Activated gamma-delta T cell treated with Interleukin-2 at 50 U/mL for 16 hours (primary cell): ENCODE measurements at regions not wholly inside any gene's neighbourhood (a gene's known extent, or its start where the extent isn't known, plus 50 kb on each side); places are given as distances from the start of the nearest gene placed in this dataset.

Experiments used
- DNase-seq: peaks from one replicate; pipeline ENCODE4 v3.0.0-alpha.2; 2020

DNA sequence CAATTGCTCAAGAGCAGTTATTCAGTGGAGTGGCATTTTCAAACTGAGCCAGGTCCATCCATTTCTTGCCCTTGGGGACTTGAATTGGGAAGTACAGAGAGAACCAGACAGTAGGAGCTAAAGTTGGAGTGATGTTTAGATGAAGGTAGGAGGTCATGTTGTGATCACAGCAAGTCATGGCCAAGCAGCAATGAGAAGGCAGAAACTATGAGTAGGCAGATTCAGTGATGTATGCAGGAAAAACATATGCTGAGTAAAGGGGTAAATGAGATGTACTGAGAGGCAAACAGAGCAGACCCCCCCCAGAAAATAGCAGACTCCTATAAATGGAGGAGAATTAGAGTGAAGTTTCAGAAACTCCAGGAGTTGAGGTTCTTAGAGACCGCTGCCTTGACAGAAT lies 95.8 kb downstream of the PERP start:
- DNase-seq: no peak

DNA sequence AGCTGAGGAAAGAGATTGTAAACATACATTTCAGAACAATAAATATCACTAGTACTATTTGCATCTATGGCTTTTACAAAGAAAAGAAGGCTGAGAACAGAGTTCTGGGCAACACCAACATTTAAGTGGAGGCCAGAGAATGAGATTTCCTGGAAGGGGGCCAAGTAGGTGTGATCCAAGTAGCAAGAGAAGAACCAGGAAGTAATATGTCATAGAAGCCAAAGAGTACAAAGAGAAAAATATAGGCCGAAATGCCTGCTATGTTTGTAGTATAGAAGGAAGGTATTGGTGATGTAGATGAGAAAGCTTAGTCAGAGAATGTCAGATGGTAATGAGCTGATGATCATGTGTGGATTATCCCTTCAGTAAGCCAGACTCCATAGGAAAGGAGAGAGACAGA lies 94.5 kb downstream of the PERP start:
- no peak for DNase-seq

DNA sequence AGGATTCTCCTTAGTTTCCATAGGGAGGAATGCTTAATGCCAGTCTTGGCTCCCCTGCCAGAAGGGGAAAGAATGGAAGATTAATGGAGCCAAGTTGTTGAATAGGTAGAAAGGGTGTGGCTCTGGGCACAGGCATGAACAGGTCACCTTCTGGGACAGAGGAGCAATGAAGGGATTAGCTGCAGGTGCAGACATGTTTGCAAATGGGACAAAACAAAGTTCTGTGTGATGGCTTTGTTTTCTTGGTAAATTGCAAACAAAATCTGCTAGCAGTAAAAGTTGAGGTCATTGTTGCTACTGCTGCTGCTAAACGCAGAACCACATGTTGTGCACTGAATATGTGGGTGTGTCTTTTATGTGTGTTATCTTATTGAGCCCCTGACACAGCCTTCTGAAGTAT lies 93.3 kb downstream of the PERP start:
- no peak for DNase-seq

DNA sequence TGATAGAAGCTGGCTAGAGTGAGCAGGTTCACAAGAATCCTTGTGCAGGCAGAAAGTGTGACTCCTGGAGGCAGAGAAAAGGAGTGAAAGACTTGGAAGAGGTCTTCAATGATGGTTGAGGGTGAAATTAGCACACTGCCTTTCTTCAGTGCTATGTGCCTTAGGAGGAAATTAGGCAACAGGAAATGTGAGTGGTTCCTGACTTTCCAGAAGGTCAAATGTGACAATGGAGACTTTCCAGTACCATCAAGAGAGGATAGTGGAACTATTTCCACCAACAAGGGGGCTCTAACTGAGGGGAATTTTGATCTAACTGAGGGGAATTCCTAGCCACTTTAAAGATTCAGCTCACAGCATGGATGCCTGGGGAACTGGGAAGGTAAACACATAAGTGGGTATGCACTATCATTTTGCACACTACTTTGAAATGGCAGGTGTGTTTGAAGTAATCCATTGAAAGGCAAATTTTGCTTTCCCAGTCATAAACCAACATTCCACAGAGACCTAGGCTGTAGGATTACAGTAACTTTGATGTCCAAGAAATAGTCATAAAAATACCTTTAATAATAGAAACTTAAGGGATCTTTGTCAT lies 90.0 kb downstream of the PERP start:
- no peak for DNase-seq

DNA sequence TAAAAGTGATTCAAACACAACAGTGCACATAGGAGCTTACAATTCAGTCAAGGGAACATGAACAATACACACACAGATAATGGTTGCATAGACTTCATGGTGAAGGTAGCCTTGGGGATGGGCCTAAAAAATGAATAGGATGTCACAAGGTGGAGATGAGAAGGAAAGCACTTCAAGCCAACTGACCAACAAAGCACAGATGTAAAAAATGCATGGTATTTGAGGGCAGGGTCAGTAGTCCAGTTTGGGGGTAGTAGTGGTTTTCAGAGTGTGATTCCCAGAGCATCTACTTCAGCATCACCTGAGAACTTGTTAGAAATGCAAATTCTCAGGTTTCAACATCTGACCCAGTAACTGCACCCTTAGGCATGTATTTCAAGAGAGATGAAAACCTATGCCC lies 88.9 kb downstream of the PERP start:
- DNase-seq: no peak

DNA sequence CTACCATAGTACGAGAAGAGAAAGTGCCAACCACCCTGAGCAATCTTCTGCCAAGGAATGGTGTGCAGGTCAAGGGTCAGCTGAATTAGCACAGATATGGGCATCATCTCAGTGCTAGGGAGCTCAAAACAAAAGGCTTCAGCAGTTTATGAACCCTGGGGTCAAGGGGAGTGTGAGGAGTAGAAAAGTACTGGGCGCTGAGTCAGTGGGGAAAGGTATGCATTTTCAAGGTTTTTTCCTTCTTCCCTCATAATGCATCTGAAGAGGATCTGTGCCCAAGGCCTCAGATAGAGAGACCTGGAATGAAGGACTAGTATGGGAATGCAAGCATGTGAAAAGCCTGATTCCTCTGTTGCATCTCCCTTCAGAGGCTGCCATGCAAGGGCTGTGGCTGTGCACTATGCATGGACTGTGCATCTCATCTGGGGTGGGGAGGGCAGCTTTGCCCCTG lies 81.7 kb downstream of the PERP start:
- DNase-seq: no peak

DNA sequence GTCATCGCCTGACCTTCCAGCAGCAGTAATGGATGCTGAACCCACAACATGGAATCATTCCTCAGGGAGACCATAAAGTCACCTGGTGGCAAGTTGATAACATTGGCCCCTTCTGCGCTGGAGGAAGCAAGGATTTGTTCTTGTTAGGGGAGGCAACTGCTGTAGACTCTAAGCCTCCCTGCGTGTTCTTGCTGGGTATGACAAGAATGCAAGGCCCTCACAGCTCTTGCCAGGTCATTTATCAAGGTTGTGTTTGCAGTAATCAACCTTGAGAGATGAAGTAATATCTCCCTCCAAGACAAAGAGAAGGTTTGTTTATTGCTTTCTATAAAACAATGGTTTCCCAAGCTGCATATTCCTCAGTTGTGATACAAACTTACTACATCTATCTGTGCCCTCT lies 80.9 kb downstream of the PERP start:
- no peak for DNase-seq

DNA sequence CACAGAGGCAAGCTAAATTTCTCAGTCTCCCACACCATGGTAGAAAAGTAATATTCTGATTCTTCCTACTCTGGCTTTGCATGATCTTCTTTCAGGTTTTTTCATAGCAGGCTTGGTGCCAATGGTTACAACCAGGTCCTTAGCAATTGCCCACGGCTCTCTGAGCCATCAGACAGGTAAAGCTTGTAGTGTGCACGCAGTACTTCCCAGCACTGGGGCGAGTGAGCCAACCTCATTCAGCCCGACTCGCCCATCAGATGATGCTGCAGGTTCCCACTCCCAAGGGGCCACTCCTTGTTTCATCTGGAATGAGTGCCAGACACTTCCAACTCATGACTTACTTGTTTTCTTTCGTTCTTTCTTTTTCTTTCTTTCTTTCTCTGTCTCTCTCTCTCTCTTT lies 78.3 kb downstream of the PERP start:
- DNase-seq: no peak

DNA sequence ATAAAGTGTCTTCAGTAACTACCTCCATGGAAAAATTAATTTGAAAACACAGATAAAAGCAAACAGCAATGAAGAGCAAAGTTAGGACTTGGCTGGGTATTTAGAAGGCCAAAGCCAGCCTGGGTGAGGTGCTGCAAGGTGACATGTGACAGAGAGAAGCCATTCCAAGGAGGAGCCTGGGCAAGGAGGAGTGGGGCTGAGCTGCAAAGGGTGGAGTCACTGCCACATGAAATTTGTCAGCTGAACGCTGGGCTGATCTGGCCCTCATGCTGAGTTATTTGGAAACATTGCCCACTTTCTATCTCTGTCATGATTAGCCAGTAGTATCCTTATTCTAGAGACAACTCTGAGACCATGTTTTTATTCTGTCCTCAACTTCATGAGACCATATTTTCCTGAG lies 76.3 kb downstream of the PERP start:
- no peak for DNase-seq

DNA sequence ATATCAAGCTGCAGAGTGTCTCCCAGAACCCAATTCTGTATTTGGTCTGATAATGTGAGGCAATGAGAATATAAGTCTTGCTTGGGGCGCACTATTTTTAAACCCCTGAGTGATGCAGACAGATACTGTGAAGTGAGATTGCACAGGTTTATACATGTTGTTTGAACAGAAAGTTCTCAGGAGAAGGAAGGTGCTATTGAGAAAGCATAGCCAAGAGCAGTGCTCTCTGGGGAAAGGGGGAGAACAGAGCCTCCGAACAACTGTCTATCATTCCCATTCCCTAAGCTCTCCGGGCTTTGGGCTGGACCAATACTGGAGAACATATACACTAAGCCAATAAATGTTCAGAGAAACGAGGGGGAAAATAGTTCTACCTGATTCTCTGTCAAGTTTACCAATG lies 75.8 kb downstream of the PERP start:
- DNase-seq: no peak

DNA sequence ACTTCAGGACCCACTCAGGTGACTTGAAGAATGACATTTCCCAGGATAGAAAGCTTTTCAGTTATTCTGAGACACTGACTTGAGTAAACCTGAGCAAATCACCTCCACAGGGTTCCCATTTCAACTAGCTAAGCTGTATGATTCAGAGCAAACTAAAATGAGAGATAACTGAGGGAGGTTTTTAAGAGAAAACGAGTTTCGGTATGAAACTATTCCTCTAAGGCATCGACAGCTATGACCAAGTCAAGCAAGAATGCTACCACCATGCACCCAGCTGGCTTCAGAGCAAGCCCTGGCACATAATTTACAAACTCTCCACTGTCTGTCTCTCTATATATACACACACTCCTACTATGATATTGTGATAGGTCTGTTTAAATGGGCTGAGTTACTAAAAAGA lies 75.4 kb downstream of the PERP start:
- DNase-seq: no peak

DNA sequence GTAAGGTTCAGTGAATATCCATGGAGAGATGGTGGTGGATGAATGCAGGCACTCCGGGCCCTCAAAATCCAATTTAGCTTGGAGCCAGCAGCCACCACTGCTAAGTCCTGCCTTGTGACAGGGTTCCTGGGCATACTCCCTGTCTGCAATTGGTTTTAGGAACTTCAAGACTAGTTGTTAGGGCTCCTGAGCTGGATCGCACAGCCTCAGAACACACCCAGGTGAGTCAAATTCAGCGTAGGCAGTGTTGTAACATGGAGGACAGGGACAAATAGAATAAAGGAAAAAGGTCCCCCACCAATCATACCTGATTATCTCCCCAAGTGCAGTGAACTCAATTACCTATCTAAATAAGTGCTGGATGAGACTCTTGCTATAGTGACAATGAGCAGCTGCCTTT lies 74.6 kb downstream of the PERP start:
- DNase-seq: no peak

DNA sequence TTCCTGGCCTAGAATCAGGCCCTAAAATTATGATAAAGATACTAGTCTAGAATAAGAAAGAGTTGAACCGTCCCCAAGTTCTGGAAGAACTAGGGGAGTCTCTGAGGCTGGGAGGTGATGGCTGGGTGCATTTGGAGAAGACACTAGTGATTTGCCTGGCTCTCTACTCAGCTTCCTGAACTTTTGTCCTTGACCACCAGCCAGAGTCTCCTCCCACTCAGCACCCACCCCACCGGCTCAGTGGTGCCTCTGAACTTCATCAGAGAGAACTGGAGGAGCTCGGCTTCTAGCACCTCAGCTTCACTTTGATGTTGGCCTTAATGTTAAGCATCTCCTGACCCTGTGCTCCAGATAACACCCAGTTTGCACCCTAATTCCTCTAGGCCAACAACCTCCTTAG lies 73.0 kb downstream of the PERP start:
- DNase-seq: no peak

DNA sequence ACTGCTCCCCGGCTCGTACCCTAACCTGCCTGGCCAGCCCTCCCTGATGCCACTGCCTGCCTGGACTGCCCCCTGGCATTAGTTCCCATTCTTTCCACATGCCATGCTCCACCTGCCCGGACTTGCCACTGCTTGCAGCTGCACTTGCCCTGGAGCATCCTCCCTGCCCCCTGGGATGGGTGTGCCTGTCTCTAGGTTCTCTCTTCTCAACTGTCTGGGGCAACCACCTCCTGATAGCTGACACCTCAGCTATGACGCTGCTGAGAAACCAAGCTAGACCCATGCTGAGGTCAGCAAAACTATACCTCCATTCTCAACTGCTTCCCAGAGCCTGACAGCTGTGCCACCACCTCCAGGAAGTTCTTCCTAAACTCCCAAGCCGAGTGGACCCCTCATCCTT lies 72.1 kb downstream of the PERP start:
- DNase-seq: no peak

DNA sequence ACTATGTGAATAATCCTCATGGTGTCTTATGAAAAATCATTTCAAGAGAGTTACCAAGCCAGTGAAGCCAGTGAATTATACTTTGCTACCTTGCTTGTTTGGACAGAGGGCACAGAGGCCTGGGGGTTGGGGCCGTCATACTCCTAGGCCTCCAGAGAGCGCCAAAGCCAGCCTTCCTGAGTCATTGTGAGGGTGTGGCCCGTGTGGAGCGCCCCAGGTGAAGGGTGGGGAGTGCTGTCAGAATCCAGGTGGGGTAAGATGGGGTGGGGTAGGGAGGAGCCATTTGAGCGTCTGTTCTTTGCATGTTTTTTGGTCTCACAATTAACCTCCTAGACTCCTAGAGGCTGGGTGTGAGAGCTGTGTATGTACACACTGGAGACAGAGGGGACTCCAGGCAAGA lies 71.1 kb downstream of the PERP start:
- no peak for DNase-seq

DNA sequence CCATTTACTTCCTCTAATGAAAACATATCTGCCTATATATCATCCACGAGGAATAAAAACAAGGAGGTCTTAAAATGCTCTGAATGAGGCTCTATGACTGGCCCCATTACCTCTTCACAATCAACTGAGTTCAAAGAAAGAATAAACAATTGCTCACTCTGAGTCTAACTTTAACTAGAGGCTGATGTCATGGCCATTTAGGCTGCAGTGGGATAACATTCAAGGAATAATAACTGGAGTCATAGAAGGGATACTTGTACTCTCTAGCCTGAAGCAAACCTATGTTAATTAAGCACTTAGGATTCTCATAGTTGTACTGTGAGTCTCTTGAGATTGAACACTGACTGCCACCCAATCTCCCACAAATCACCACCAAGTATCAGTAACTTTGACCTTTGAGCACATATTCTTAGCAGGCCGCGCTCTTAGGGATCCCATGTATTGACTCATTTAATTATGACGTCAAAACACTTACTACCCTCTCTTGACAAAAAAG lies 70.2 kb downstream of the PERP start:
- no peak for DNase-seq

DNA sequence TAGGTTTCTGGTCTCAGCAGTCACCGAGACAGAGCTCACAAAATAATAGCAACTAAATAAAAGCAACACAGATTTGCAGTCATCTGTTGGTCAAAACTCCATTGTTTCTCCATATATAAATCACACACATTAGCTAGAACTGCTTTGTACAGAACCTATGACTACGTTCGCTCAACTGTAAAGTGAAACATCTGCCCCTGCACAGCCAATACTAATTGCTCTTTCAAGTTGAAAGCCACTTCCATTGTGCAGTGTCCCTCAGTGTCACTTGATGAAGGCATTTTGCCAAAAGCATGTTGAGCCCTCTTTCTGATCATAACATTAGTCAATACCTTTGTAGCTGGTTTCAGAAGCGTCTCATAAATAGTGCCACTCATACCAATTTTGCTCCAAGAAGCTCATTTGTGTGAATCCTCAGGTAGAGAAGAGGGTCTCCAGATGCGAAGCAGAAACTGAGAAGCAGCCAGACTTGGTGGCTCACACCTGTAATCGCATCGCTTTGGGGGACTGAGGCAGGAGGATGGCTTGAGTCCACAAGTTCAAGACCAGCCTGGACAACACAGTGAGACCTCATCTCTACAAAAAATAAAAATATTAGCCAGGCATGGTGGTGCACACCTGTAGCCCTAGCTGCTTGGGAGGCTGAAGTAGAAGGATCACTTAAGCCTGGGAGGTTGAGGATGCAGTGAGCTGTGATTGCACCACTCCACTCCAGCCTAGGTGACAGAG lies 68.9 kb downstream of the PERP start:
- no peak for DNase-seq
